KBM-7 (cell line): ENCODE measurements at regions not wholly inside any gene's neighbourhood (a gene's known extent, or its start where the extent isn't known, plus 50 kb on each side); places are given as distances from the start of the nearest gene placed in this dataset.

Source experiments
- DNase-seq: peaks from one replicate; pipeline ENCODE4 v3.0.0-alpha.2; 2015
- in situ Hi-C: fragments of 300-500 bp; cut with MboI; formaldehyde crosslinking; loops from 2 replicates; pipeline ENCODE4 v1.14.3; 2020; ENCODE audit warnings: low sequenced_read_pairs, low pct_unique_long_range_greater_than_20kb, mixed read lengths

- DNase-seq: no peak
- in situ Hi-C loops: no loop called here
Observed at GRCh38 chr17:55639096-55639495, 83.6 kb downstream of the TMEM100 start.

- DNase-seq: no peak
Observed at GRCh38 chr17:55635253-55635914, 87.3 kb downstream of the TMEM100 start.

GRCh38 chr17:55634702-55635101 lies 88.0 kb downstream of the TMEM100 start:
- in situ Hi-C loops: no loop called here
- no peak for DNase-seq

More at GRCh38 chr17:55635253-55635914, 87.3 kb downstream of the TMEM100 start:
- in situ Hi-C loops: no loop called here

GRCh38 chr17:55632893-55633292 lies 89.8 kb downstream of the TMEM100 start:
- no peak for DNase-seq

DNA sequence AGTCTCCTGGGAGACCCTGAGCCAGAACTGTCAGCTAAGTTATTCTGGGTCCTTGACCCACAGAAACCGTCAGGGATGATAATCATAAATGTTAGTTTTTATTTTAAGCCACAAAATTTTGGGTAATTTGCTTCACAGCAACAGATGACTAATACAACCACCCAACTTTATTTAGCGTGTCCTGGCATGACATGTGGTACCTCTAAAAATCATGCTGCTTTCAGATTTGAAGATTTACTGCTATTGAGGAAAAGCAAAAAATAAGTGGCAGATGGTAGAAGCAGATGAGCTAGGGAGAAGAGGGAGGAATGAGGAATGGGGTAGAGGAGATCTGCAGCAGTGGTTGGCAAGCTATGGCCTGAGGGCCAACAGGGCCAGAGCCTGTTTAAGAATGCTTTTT lies 90.4 kb downstream of the TMEM100 start:
- DNase-seq: no peak
- in situ Hi-C loops: no loop called here

More at GRCh38 chr17:55632893-55633292, 89.8 kb downstream of the TMEM100 start:
- in situ Hi-C loops: no loop called here

GRCh38 chr17:55629995-55630394 lies 92.7 kb downstream of the TMEM100 start:
- in situ Hi-C loops: no loop called here
- no peak for DNase-seq

DNA sequence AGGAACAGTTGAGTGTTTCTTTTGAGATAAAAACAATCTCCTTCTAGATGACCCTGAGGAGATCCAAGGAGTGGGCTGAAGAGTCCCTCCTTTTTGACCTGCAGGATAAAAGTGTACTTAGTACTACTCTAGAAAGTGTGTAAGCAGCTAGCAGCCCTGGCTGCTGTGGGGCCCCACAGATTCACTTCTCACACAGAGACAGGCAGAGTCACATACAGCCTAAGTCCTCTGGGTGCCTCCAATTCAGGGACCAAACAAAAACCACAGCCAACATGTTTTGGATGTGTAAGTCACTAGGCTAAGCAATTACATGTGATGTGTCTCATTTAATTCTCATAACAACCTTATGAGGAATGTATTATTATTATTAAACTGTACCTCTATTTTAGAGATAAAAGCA lies 97.1 kb downstream of the TMEM100 start:
- in situ Hi-C loops: no loop called here
- no peak for DNase-seq

GRCh38 chr17:55624772-55625433 lies 97.8 kb downstream of the TMEM100 start:
- in situ Hi-C loops: no loop called here
- DNase-seq: no peak

DNA sequence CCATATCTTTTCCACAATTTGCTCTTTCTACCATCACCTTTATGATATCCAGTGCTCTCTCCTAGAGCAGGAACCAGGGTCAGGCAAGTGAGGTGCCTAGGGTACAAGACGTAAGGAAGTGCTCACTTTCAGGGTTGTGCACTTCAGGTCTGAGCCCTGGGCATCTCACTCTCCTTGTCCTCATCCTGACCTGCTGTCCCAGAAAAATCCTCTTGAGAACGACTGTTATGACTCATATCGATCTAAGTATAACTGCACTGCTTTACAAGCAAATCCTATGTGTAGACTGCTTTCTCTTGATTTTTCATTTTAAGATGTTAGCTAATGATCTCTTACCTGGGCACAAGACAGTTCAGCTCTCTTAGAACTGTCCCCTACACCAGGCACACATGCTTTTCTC lies 100.1 kb downstream of the TMEM100 start:
- no peak for DNase-seq

GRCh38 chr17:55620945-55621344 lies 101.7 kb downstream of the TMEM100 start:
- no peak for DNase-seq

More for the DNA sequence above, 100.1 kb downstream of the TMEM100 start:
- in situ Hi-C loops: no loop called here

GRCh38 chr17:55620023-55620422 lies 102.6 kb downstream of the TMEM100 start:
- in situ Hi-C loops: no loop called here
- DNase-seq: no peak

More at GRCh38 chr17:55620945-55621344, 101.7 kb downstream of the TMEM100 start:
- in situ Hi-C loops: no loop called here

DNA sequence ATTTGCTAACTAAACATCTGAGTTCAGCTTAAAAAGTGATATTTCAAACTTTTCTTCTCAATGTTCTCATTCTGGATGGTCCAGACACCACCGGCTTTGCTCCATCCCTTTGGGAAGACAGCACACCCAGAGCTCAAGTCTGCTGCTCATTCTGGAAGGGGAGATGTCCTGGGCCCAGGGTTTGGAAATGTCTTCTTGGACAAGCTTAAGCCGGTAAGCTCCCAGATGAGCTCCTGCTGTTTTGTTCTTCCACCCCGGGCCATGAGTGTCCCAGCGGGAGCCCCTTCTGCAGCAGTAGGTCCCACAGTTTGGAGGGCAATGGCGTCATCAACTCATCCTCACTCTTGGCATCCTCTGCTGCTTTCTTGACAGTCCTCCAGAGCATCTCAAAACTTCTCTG lies 105.2 kb downstream of the TMEM100 start:
- in situ Hi-C loops: no loop called here
- no peak for DNase-seq

DNA sequence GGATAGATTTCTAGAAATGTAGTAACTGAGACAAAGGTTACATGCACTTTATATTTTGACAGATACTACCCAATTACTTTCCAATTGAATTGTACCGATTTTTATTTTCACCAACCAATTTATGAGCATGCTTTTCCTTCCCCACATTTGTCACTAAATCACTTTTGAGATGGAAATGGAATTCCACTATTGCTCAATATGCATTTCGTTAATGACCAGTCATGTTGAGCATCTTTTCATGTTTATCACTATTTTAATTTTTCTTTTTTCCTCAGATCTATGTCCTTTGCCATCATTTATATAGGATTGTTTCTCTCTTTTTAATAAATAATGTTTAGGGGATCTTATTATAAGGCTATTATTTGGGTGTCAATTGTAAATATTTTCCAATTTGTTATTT lies 102.8 kb upstream of the SMIM36 start:
- no peak for DNase-seq
- in situ Hi-C loops: no loop called here

- no peak for DNase-seq
- in situ Hi-C loops: no loop called here
Observed at GRCh38 chr17:55612691-55613141, 101.5 kb upstream of the SMIM36 start.

DNA sequence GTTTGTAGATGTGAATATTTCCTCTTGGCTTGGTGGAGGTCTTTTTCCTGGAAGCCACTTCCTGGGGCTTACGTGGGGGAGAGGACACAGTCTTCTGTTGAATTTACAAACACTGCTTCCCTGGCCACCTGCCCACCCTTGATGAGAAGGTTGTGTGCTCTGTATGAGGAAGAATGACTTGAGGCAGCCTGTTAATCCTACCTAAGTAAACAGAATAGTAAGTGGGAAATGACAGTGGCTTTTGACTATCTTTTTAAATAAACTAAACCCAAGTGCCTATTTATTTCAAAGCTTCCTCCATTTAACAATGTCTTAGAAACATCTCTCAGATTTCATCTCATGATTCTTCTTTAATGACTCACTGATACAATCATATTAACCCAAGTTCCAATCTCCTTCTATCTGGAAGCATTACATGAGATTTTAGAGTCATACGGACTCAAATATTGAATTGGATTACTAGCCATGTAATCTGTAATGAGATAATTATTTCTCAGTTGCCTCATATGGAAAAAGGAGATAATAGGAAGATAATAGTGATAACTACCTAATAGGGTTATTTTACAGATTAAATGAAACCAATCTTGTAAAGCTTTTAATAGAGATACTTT lies 96.6 kb upstream of the SMIM36 start:
- no peak for DNase-seq
- in situ Hi-C loops: no loop called here

GRCh38 chr17:55606488-55606815 lies 95.2 kb upstream of the SMIM36 start:
- no peak for DNase-seq
- in situ Hi-C loops: no loop called here

DNA sequence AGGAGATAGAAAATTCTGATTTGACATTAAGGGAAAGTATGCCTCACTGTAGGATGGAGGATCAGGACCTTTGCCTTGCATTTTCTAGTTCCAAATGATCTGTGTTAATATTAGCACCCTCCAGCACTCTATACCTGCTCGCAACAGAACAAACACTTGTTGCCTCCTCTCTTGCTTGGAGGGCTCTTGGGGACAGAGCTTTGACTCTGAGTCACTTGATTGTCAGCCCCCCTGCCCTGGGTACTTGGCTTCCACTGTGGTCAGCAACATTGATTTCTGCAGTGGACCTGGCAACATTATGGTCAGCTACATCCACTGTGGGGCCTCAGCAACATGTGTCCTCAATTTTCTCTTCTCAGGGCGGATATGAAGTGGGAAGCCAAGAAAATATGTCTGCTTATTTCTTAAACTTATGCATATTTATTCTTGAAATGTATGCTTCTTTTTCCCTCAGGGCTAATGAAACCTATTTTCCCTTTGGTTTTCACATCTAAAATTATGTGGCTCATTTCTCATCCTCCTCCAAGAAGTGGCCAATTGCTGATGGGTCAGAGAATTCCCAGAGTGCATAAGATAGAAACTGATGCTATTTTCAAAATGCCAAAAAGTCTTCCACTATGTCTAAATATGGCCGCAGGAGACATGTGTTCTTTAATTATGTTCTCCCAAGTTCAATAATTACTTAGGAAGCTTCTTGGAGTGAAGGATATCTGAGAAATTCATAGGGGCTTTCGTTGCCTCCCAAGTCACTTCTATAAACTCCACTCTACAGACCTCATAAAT lies 94.6 kb upstream of the SMIM36 start:
- in situ Hi-C loops: no loop called here
- DNase-seq: no peak

DNA sequence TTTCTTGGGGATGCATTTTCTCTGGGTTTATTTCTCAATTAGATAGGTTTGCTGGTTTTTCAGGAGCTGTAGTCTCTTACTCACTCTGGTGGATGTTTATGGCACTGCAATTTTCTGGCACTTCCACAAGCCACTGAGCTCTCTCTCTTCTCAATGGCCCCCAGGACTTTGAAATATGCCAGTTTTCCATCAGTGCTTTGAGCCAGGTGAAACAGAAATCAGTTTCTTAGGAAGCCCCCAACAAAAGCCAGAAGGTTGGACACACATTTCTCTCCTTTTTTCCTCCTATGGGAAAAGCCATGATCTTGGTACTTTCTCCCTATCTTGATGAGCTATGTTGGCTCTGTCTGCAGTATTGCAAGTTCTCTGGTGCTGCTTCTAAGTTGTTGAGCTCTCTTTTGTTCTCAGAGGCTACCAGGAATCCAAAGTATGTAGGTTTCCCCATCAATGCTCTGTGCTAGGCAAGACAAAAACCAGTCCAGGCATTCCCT lies 90.7 kb upstream of the SMIM36 start:
- peak; percentile 60 for DNase-seq
- in situ Hi-C loops: no loop called here

DNA sequence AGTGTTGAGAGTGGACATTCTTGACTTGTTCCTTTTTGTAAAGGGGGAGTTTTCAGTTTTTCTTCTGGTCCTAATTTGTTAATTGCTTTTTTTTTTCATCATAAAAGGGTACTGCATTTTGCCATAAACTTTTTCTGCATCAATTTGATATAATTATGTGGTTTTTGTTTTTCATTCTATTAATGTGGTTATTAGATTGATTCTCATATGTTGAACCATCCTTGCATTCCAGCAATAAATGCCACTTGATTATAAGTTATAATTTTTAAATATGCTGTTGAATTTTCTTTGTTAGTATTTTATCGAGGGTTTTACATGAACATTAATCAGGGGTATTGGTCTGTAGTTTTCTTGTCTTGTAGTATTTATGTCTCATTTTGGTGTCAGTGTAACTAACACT lies 87.2 kb upstream of the SMIM36 start:
- no peak for DNase-seq

More for the DNA sequence above, 87.2 kb upstream of the SMIM36 start:
- in situ Hi-C loops: no loop called here
